ENCODE measurements at regions not wholly inside any gene's neighbourhood (a gene's known extent, or its start where the extent isn't known, plus 50 kb on each side); places are given as distances from the start of the nearest gene placed in this dataset.

DNA sequence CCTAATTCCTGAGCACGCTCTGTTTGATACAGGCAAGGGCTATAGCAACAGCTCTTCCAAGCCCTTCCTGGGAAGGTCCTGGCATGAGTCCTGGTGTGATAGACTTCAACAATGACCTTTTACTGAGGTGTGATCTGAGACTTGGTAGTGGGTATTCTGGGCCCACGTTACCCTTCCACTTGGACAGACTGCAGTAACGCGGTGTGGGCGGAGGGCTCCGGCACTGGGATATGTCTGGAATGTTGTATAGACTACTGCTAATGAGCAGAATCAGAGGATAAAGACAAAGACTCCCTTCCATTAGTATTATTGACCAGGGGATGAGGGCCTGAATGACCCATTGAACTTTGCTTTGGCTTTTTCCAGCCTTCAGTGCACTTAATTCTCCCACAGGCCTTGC is 262.3 kb downstream of the RWDD3 start:
- DNase-seq (ENCODE audit: low read depth), result no peak
- TF ChIP-seq, protein P1, sequence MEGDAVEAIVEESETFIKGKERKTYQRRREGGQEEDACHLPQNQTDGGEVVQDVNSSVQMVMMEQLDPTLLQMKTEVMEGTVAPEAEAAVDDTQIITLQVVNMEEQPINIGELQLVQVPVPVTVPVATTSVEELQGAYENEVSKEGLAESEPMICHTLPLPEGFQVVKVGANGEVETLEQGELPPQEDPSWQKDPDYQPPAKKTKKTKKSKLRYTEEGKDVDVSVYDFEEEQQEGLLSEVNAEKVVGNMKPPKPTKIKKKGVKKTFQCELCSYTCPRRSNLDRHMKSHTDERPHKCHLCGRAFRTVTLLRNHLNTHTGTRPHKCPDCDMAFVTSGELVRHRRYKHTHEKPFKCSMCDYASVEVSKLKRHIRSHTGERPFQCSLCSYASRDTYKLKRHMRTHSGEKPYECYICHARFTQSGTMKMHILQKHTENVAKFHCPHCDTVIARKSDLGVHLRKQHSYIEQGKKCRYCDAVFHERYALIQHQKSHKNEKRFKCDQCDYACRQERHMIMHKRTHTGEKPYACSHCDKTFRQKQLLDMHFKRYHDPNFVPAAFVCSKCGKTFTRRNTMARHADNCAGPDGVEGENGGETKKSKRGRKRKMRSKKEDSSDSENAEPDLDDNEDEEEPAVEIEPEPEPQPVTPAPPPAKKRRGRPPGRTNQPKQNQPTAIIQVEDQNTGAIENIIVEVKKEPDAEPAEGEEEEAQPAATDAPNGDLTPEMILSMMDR (IDR thresholded peaks at IDR 0.05; ENCODE audit: insufficient read depth, low read length, poor library complexity, severe bottlenecking), result no peak
- Histone ChIP-seq H3K4me3 (ENCODE audit: low read depth, low read length) (no peak overlapping the region), H3K36me3 (ENCODE audit: control insufficient read depth, insufficient read depth, low read length) (no peaks in the 10 kb centered on the region), H3K27me3 (ENCODE audit: control insufficient read depth, insufficient read depth, low read length) (no peaks in the 10 kb centered on the region)

DNA sequence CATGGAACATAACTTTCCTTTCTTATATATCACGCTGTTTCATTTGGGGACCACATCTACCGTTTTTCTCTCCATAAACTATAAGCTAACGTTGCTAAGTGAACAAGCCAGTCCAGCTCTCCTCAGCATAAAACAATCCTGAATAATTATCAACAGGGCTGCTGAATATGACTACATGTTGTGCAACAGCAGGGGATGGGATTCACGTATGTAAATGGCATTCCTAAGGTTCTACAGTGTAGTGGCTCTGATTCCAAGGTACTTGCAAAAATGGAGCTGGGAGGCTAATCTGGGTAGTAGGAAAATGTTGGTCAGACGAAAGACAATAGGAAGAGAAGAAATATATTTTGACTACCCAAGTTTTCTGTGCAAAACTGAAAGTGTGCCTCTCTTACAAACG is 262.8 kb downstream of the RWDD3 start:
- DNase-seq (ENCODE audit: low read depth), result no peak
- Histone ChIP-seq H3K4me3 (ENCODE audit: low read depth, low read length) (no peak overlapping the region), H3K36me3 (ENCODE audit: control insufficient read depth, insufficient read depth, low read length) (no peaks in the 10 kb centered on the region), H3K27me3 (ENCODE audit: control insufficient read depth, insufficient read depth, low read length) (no peaks in the 10 kb centered on the region)
- TF ChIP-seq, protein P1 (IDR thresholded peaks at IDR 0.05; ENCODE audit: insufficient read depth, low read length, poor library complexity, severe bottlenecking), result no peak

DNA sequence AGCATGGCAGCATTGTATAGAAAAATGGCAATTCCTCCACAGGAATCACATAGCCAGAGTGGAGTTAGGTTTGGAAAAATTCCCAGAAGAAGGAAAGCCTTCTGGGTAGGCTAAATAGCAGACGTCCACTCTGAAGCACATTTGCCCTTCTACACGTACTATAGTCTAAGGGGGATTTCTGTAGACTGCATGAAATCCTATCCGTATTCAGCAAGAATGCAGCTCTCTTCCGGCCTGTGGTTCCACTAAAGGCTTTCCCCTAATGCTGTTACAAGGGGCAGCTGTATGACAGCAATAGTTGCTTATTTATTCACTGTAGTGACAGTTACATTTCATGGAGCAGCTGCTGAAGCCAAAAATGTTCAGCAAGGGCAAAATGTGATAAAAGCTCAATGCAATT is 263.6 kb downstream of the RWDD3 start:
- no peak overlapping the region for H3K4me3 ChIP-seq (ENCODE audit: low read depth, low read length)
- H3K27me3 ChIP-seq (ENCODE audit: control insufficient read depth, insufficient read depth, low read length), result no peaks in the 10 kb centered on the region
- no peak for DNase-seq (ENCODE audit: low read depth)
- TF ChIP-seq, protein P1 (IDR thresholded peaks at IDR 0.05; ENCODE audit: insufficient read depth, low read length, poor library complexity, severe bottlenecking), result no peak
- H3K36me3 ChIP-seq (ENCODE audit: control insufficient read depth, insufficient read depth, low read length), result no peaks in the 10 kb centered on the region

DNA sequence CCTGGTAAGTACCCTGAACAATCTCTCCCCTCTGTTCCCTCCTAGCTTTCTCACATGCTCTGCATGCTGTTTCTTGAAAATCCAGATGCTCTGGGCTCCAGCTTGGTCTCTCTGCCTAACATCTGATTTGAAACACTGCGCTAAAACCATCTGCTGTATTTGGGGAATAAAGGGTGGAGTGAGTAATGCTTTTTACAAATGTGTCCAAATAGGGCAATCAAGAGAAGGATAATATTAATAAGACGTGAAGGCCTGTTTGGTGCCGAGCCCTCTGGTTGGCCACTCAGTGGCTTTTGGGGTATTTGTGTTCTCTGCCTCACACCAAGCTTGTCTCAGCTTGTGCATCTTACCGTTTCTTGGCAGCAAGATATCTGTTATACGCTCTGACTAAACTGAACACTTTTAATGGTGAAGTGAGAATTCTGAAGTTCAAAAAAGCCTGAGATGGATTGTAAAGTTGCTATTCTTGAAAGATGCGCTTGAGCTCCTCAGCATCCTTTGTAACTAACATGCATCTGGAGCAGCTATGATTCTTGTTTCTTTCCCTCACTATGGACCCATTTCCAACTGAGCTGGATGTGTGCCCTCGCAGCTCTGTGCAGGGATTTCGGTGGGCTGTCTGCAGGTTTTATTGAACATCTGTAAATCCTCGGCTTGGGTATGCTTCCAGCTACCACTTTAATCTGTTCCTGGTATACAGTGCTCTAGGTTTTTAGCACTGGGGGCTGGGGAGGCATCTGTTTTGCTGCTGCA is 269.4 kb downstream of the RWDD3 start:
- H3K36me3 ChIP-seq (ENCODE audit: control insufficient read depth, insufficient read depth, low read length), result no peaks in the 10 kb centered on the region
- TF ChIP-seq, protein P1 (IDR thresholded peaks at IDR 0.05; ENCODE audit: insufficient read depth, low read length, poor library complexity, severe bottlenecking), result no peak
- no peak overlapping the region for H3K4me3 ChIP-seq (ENCODE audit: low read depth, low read length)
- no peak for DNase-seq (ENCODE audit: low read depth)
- H3K27me3 ChIP-seq (ENCODE audit: control insufficient read depth, insufficient read depth, low read length), result no peaks in the 10 kb centered on the region

DNA sequence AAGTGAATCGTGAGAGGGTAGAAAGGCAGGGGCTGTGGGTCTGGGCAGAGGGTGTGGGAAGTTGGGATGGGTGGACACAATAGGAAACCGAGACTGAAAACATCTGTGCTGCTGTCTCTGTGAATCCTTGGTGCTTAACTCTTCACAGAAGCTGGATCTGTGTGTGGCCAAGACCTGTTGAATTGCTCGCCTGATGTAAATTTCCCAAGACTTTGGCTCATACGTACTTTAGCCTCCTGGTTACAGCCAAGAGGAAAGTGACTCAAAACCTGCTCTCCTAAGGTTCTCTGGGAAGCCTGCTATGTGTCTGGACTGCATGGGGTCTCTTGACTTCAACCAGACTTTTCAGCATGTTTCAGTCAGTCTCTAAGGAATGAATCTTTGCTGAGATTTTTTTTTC is 270.3 kb downstream of the RWDD3 start:
- no peak for DNase-seq (ENCODE audit: low read depth)
- Histone ChIP-seq H3K27me3 (ENCODE audit: control insufficient read depth, insufficient read depth, low read length) (no peaks in the 10 kb centered on the region), H3K4me3 (ENCODE audit: low read depth, low read length) (no peak overlapping the region), H3K36me3 (ENCODE audit: control insufficient read depth, insufficient read depth, low read length) (no peaks in the 10 kb centered on the region)
- TF ChIP-seq, protein P1 (IDR thresholded peaks at IDR 0.05; ENCODE audit: insufficient read depth, low read length, poor library complexity, severe bottlenecking), result no peak
